Activated gamma-delta T cell treated with Interleukin-2 at 50 U/mL for 16 hours (primary cell): ENCODE measurements at regions not wholly inside any gene's neighbourhood (a gene's known extent, or its start where the extent isn't known, plus 50 kb on each side); places are given as distances from the start of the nearest gene placed in this dataset.

Source experiments
- DNase-seq: peaks from one replicate; pipeline ENCODE4 v3.0.0-alpha.2; 2020

DNA sequence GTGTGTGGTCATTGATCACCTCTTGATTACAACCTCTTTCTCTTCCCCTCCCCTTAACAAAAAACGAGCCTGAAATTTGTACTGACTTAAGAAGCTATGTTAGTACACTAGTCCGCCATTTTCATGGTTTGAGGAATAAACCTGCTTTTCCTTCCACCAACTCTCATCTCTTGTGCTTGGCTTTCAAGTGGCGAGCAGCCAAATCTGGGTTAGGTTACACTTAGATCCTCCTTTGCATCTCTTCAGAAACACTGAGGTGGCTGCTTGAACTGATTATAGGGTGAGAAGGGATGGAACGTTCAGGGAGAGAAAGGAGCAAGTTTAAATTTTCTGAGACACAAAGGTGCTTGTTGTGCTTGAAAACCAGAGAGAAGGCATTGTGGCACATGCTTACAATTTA lies 2171.4 kb downstream of the LRRC4C start:
- no peak for DNase-seq

DNA sequence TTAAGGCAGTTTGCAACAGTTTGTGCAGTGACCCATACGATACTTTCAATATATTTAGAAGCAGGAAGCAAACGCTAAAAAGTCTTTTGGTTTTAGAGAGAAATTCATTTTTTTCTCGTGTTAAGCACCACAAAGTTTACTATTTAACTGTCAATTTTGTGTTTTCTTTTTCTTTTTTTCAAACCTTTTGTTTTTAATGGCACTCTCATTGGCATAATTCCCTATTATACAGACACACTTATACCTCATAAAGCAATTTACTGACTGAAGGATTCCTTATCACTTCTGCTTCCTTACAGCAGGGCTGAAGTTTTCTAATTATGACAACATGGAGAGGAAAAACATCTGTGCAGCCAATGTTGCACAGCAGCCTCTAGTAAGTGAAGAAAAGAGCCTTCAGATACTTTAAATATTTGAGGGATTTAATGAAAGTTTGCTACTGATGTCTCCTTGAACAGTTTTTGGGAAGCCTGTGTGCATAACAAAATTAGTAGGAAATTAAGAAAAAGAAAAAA lies 2191.2 kb downstream of the LRRC4C start:
- DNase-seq: no peak

DNA sequence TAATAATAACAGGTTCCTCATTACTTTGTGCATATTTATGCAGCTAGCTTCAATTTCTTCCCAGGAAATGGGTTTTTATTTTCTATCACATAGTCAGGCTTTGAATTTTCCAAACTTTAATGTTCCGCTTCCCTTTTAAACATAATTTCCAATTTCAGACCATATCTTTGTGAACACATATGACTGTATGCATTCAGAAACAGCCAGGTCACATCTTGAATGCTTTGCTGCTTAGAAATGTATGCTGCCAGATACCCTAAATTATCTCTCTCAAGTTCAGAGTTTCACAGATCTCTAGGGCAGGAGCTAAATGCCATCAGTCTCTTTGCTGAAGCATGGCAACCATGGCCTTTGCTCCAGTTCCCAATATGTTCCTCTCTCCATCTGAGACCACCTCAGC lies 2203.8 kb downstream of the LRRC4C start:
- no peak for DNase-seq

DNA sequence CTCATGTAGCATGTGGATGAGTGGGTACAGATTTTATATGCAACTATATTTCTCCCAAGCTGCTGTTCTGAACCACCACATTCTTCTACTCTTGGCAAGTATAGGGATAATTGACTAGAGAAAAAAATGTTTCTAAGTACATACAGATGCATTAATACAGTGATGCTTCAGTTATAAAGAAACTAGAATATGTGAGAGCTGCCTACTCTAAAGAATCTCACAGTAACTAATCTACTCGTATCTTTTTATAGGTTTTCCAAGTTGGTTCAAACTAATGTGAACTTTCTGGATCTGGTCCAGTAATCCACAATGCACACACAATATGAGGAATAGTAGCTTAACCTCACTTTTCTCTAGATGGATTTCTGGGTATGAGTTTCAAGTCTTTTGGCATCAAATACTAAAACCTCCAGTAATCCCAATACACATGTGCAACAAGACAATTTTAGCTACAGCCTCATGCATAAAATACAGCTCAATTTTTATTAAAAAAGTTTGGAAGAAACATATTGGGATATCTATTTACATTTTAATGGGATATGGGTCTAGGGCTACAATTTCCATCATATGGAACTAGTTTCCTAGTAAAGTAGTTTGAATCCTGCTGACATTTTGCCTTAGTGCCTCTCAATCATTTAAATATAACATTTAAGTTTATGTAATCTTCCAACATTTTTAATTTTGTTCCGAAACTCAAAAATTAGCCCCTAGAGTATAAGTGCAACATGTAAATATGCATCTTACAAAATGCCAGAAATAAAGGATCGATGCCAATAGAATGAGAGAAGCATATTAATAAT lies 2209.7 kb downstream of the LRRC4C start:
- no peak for DNase-seq

- no peak for DNase-seq
Observed at GRCh38 chr11:39247570-39248137, 2211.8 kb downstream of the LRRC4C start.

DNA sequence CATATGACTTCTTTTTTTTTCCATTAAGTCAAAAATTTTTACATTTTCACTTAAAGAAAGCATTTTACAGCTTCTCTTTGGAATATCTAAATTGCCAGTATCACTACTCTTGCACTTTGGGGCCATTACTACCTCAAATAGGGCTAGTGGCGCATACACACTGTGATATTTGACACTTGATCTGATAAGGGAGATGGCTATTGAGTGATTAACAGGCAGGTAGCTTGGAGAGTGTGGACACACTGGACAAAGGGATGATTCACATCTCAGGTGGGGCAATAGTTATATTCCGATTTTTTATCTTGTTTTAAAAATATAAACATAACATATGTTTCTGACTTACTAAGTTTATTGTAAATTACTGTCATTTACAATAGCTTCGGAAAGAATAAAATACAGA lies 2219.9 kb downstream of the LRRC4C start:
- no peak for DNase-seq

GRCh38 chr11:39236916-39237315 lies 2222.5 kb downstream of the LRRC4C start:
- no peak for DNase-seq

GRCh38 chr11:39221550-39222138 lies 2237.8 kb downstream of the LRRC4C start:
- no peak for DNase-seq

DNA sequence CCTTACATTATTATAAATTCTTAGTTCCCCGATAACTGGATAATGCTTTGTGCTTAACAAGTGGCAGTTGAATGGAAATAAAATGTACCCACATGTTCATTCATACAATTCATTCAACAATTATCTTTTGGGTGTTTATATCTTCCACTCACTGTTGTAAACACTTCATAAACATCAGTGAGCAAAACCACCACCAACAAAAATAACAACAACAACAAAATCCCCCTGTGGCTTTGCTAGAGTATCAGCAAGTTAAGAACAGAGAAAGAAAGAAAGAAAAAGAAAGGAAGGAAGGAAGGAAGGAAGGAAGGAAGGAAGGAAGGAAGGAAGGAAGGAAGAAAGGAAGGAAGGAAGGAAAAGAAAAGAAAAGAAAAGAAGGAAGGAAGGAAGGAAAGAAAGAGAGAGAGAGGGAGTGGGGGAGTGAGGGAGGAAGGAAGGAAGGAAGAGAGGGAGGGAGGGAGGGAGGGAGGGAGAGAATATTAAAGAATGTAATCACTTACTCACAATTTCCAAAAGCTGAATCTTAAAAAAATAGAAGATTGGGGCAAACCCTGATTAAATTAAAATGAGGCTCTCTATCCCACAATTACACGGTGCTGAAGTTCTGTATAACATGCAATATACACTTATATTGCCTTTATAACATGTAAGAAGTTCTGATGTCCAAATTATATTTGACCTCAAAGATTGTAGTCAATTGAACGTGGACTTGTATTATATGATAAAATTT lies 2238.8 kb downstream of the LRRC4C start:
- DNase-seq: no peak

DNA sequence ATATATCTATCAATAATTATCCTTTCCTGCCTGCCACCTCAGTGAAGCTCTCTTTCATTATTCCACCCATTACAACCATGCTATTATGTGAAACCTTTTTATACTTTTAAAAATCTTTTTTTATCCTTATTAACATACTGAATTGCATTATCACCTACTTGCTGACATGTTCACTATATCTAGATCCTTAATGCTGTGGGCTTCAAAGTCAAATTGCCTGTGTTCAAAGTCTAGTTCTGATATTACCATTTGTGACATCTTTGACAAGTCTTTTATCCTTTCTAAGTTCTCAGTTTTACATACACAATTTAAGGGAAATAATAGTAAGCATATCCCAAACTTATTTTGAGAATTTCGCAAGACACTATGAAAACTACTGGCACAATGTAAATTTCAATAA lies 2239.4 kb downstream of the LRRC4C start:
- DNase-seq: no peak

DNA sequence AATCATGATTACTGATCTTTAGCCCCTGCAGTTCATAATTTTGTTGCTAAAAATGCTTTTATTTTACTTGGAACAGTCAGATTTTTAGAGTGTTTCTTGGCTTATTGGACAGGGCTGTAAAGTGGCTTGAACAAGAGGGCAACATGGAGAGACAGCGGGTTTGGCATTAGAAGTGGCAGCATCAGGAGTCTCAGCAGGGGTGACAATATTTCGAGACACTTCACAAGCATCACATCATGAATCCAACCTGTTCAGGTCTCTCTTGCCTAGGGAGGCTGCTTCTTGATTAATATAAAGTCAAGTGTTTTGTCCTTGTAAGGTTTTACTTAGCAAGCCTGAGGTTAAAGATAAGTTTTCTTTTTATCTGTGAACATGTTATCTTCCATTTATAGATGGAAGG lies 2249.5 kb downstream of the LRRC4C start:
- no peak for DNase-seq

- no peak for DNase-seq
Observed at GRCh38 chr11:39205236-39205995, 2254.0 kb downstream of the LRRC4C start.

DNA sequence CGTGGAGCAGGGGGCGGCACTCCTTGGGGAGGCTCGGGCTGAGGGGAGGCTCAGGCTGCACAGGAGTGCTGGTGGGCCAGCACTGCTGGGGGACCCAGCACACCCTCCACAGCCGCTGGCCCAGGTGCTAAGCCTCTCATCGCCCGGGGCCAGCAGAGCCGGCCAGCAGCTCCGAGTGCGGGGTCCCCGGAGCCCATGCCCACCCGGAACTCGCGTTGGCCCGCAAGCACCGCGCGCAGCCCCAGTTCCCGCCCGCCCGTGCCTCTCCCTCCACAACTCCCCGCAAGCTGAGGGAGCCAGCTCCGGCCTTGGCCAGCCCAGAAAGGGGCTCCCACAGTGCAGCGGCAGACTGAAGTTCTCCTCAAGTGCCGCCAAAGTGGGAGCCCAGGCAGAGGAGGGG lies 2266.8 kb downstream of the LRRC4C start:
- DNase-seq: no peak

DNA sequence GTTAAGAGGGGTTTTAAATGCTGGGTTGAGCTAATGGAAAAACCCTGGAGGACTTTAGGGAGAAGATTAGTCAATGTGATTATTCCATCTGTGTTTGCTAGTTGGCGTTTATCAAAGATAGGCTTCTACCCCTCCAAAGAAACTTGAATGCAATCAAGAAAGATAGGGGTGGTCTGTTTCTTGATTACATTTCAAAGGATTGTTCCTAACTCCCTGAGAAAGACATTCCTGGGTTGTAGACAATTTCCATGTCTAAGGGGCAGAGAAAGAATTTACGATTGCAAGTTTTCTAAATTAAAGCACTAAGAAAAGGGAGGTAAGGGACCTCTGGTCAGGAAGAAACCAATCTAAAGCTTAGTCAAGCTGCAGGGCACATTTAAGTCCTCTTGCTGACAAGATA lies 2268.7 kb downstream of the LRRC4C start:
- DNase-seq: no peak

DNA sequence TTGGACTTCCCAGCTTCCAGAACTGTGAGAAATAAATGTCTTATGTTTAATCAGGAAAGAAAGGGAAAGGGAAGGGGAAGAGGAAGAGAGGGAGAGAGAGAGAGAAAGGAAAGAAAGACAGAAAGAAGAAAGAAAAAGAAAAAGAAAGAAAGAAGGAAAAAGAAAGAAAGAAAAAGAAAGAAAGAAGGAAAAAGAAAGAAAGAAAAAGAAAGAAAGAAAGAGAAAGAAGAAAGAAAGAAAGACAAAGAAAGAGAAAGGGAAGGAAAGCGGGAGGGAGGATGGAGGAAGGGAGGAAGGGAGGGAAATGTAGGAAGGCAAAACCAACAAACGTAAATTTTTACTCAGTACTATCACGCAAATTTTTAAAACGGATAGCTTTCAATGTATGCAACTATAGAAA lies 2281.8 kb downstream of the LRRC4C start:
- DNase-seq: no peak

GRCh38 chr11:39174965-39175364 lies 2284.5 kb downstream of the LRRC4C start:
- no peak for DNase-seq

DNA sequence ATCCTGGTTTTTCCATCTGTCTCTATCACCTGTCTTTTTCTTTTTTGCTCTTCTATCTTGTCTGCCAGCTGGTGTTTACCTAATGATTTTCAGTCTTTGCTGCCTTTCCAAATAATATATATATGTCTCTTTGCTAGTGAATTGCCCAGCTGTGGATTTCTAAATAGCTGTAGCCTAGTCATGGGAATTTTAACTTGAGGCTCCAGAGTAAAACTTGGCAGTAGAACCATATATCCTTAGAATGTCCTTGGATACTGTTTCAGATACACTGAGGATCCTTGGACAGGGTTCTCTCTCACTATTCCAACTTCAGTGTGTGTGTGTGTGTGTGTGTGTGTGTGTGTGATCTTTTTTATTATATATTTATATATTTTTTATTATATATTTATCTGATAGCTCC lies 2285.3 kb downstream of the LRRC4C start:
- DNase-seq: no peak

DNA sequence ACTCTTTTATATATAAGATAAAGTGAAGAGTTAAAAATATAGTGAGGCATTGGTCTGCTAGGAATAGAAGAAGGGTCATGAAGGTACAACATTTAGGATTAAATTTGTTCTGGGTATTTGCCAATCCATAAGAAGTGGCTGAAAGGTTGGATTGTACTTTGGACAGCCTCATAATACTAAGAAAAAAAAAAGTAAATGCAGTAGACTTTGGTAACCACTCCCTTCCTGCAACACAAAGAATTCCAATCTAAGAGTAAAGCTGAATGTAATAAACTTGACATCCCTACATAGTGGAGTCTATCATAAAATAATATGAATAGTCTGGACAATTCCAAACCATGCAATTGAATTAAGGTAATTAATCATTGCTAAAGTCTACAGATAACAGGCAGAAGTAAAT lies 2294.4 kb downstream of the LRRC4C start:
- no peak for DNase-seq

DNA sequence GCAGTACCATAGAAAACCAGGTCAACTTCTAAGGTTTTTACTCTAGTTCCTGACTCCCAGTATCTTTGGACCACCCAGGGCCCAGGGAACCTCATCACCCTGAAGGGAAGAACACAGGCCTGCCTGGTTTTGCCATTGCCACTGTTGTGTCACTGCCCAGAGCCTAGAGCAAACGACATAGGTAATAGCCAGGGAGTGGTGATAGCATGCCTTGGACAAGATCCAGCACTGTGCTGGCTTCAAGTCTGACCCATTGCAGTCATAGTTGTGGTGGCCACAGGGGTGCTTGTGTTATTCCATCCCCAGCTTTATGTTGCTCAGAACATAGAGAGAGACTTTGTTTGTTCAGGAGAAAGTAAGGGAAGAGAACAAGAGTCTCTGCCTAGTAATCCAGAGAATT lies 2310.2 kb downstream of the LRRC4C start:
- no peak for DNase-seq

GRCh38 chr11:39145346-39145745 lies 2314.1 kb downstream of the LRRC4C start:
- no peak for DNase-seq

DNA sequence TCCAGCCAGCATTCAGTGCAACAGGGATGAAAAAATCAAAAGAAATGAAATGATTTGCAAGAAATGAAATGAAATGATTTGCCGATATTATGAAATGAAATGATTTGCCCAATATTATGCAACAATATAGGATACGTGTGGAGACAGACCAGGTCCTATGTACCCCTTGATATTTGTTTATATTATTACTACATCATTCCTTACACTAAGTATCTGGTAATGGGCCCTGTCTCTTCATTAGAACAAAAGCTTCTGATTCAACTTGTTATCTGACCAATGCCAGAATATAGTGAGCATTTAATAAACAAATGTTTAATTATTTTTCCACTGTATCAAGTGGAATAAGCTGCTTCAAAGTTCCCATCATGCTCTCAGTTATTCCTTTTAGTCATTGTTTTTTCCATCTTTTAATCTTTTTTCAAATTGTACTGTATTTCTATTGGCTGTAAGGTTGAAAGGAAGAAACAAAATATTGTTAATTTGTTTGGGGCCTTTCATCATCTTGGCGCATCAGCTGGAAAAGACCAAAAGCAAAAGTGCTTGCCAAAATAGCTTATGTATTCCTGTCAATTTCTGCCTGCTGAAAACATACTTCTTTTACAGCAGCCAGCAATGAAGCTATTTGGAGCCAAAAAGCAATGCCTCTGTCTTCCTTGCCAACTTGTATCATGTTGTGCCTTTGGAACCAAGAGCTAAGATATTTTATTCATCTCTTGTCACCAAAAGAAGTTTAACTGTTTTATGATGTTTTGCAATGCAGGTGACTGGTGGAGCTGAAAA lies 2314.9 kb downstream of the LRRC4C start:
- no peak for DNase-seq

DNA sequence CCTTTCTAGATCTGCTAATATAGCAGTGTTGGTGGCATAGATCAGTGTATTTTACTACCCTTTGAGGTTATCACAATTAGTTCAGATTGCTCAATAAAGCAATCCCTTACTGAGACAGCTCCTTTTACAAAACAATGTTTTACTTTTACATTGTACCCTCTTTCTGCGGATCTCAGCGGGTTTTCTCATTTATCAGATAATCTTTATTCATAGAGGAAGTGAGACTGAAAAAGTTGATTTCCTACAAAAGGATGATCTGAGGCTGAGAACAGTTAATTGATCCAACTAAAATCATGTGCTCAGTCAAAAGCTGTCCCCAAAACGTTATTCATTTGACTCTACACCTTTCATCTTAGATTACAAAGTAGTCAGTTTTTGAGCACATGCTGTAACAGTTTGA lies 2319.9 kb downstream of the LRRC4C start:
- no peak for DNase-seq
